HL-60 (cell line): ENCODE measurements at regions not wholly inside any gene's neighbourhood (a gene's known extent, or its start where the extent isn't known, plus 50 kb on each side); places are given as distances from the start of the nearest gene placed in this dataset.

Experiments used
- DNase-seq, 2 experiments: peaks; one replicate each; pipeline ENCODE4 v3.0.0-alpha.2; 2010 to 2020; ENCODE audit warnings: low read depth in 1 of 2, low spot score in 1 of 2
- H3K27ac ChIP-seq: fragments of 250-450 bp; sonication (Bioruptor Pico); replicated peaks from 2 replicates; pipeline ENCODE4 v1.5.1; 2020; ENCODE audit warnings: mild to moderate bottlenecking, moderate library complexity
- H3K27me3 ChIP-seq: fragments of 250-450 bp; sonication (Bioruptor Pico); 2 replicates; pipeline ENCODE4 v1.5.1; 2021; ENCODE audit warnings: mild to moderate bottlenecking, moderate library complexity; ENCODE audit not compliant: insufficient read depth, poor library complexity, severe bottlenecking
- H3K4me3 ChIP-seq: replicated peaks from 2 replicates; pipeline ENCODE4 v1.5.1; 2011; ENCODE audit warnings: mild to moderate bottlenecking, control low read depth, low read length; ENCODE audit not compliant: insufficient read depth
- CTCF ChIP-seq: IDR thresholded peaks from one replicate; pipeline ENCODE4 v1.5.1; 2011; ENCODE audit warnings: low read length, control low read depth, inconsistent platforms; ENCODE audit not compliant: insufficient read depth
- GABPA ChIP-seq: IDR thresholded peaks from 2 replicates; pipeline ENCODE4 v1.6.1; 2012; ENCODE audit warnings: low read depth
- POLR2AphosphoS5 ChIP-seq: IDR thresholded peaks from 2 replicates; pipeline ENCODE4 v1.6.1; 2012; ENCODE audit warnings: low read depth
- SPI1 ChIP-seq: IDR thresholded peaks from 2 replicates; pipeline ENCODE4 v1.6.1; 2012; ENCODE audit warnings: low read depth, mild to moderate bottlenecking, borderline replicate concordance
- TF ChIP-seq, protein P1 (sequence below): IDR thresholded peaks from 2 replicates; pipeline ENCODE4 v1.6.1; 2012; ENCODE audit warnings: low read depth; ENCODE audit not compliant: insufficient replicate concordance

- Histone ChIP-seq H3K4me3 (no peak overlapping the region), H3K27me3 (no peaks in the 10 kb centered on the region), H3K27ac (no peak overlapping the region)
- DNase-seq: no peak
- TF ChIP-seq POLR2AphosphoS5 (no peak), CTCF (no peak), GABPA (no peak), SPI1 (no peak)
- TF ChIP-seq, protein P1, sequence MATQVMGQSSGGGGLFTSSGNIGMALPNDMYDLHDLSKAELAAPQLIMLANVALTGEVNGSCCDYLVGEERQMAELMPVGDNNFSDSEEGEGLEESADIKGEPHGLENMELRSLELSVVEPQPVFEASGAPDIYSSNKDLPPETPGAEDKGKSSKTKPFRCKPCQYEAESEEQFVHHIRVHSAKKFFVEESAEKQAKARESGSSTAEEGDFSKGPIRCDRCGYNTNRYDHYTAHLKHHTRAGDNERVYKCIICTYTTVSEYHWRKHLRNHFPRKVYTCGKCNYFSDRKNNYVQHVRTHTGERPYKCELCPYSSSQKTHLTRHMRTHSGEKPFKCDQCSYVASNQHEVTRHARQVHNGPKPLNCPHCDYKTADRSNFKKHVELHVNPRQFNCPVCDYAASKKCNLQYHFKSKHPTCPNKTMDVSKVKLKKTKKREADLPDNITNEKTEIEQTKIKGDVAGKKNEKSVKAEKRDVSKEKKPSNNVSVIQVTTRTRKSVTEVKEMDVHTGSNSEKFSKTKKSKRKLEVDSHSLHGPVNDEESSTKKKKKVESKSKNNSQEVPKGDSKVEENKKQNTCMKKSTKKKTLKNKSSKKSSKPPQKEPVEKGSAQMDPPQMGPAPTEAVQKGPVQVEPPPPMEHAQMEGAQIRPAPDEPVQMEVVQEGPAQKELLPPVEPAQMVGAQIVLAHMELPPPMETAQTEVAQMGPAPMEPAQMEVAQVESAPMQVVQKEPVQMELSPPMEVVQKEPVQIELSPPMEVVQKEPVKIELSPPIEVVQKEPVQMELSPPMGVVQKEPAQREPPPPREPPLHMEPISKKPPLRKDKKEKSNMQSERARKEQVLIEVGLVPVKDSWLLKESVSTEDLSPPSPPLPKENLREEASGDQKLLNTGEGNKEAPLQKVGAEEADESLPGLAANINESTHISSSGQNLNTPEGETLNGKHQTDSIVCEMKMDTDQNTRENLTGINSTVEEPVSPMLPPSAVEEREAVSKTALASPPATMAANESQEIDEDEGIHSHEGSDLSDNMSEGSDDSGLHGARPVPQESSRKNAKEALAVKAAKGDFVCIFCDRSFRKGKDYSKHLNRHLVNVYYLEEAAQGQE: no peak
Observed at GRCh38 chr6:111979633-111980032, 74.3 kb upstream of the CCN6 start.

- no peak for DNase-seq
- TF ChIP-seq, protein P1: no peak
- TF ChIP-seq GABPA: no peak
- TF ChIP-seq SPI1: no peak
- TF ChIP-seq POLR2AphosphoS5: no peak
- TF ChIP-seq CTCF: no peak
- Histone ChIP-seq H3K4me3 (no peak overlapping the region), H3K27ac (no peak overlapping the region), H3K27me3 (no peaks in the 10 kb centered on the region)
Observed at GRCh38 chr6:111980143-111980542, 73.8 kb upstream of the CCN6 start.

- DNase-seq: no peak
- TF ChIP-seq CTCF (no peak), GABPA (no peak), POLR2AphosphoS5 (no peak), SPI1 (no peak)
- TF ChIP-seq, protein P1: no peak
- H3K27ac ChIP-seq: no peak overlapping the region
- H3K4me3 ChIP-seq: no peak overlapping the region
- no peaks in the 10 kb centered on the region for H3K27me3 ChIP-seq
Observed at GRCh38 chr6:111980971-111981840, 72.7 kb upstream of the CCN6 start.
